GM21367 (cell line): ENCODE measurements at regions not wholly inside any gene's neighbourhood (a gene's known extent, or its start where the extent isn't known, plus 50 kb on each side); places are given as distances from the start of the nearest gene placed in this dataset.
"Not testable (repeated sequence)": the region's sequence is repeated elsewhere in the genome, so short reads cannot be mapped to it uniquely, and the experiment has no call there.

Experiments used
- ATAC-seq: cut with Tn5 transposase; IDR thresholded peaks from one replicate; pipeline ENCODE4 v1.9.1; 2021; ENCODE audit not compliant: unreplicated experiment

DNA sequence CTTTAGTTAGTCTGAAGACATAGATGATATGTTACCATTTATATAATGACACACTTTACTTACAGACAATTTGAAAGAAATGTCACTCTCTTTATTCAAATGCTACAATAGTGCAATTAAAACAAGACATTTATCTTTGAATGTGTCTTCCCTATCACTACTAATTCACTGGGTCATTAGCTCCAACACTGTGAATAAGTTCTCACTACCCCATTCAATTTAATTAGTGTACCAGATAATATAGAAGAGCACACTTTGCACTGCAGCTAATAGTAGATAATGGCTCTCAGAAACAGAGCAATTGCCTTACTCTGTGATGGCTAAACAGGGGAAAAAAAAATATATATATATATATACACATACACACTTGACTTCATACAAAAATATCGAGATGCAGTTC lies 497.0 kb downstream of the DTWD2 start:
- no peak for ATAC-seq

GRCh38 chr5:118486647-118487225 lies 501.6 kb downstream of the DTWD2 start:
- no peak for ATAC-seq

- no peak for ATAC-seq
These were observed 509.1 kb downstream of the DTWD2 start for GRCh38 chr5:118479285-118479684.

- ATAC-seq = no peak
These were observed 509.5 kb downstream of the DTWD2 start for GRCh38 chr5:118478852-118479251.

DNA sequence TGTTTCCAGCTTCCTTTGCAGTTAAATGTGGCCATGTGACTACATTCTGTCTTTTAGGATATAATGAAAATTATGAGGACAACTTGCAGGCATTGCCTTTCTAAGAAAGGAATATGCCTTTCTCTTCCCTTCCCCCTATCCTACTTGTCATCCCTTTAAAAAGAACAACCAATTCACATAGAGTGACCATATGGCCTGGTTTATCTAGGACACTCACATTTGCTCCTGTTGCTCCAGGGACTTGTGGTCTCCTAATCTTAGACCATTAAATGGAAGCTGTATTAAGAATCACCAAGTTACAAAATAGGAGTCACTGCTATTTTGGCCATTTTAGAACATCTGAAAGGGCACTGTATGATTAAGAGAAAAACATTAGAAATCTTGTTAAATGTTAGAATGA lies 520.3 kb downstream of the DTWD2 start:
- no peak for ATAC-seq

- no peak for ATAC-seq
These were observed 521.2 kb downstream of the DTWD2 start for GRCh38 chr5:118467103-118467502.

DNA sequence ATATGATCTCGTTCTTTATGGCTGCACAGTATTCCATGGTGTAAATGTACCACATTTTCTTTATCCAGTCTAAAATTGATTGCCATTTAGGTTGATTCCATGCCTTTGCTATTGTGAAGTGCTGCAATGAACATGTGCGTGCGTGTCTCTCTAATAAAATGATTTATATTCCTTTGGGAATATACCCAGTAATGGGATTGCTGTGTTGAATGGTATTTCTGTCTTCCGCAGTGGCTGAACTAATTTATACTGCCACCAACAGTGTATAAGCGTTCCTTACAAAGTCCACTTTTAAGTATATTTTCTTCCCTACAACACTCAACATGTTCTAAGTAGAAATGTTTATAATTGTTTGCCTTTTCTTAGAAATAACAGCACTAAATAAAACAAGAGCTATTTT lies 521.9 kb downstream of the DTWD2 start:
- no peak for ATAC-seq

- not testable (repeated sequence) for ATAC-seq
These were observed 526.1 kb downstream of the DTWD2 start for GRCh38 chr5:118462276-118462675.

GRCh38 chr5:118461436-118461835 lies 526.9 kb downstream of the DTWD2 start:
- no peak for ATAC-seq

DNA sequence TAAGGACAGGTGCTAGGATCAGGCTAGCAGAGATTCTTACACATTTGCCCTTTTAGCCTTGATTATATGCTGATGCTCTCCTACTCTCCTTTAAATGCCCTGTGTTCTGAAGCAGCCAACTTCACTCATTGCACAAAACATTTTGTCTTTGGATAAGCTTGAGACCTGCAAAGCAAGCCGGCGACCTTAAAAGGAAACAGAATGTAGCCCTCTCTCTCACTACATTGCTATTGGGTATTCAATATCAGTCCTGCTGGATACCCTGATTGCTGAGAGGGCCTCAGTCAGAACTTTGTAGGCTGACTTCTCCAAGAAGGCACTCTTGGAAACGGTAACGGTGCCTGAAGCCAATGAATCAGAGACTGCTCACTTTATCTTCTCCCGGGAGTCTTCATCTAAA lies 528.9 kb downstream of the DTWD2 start:
- no peak for ATAC-seq

DNA sequence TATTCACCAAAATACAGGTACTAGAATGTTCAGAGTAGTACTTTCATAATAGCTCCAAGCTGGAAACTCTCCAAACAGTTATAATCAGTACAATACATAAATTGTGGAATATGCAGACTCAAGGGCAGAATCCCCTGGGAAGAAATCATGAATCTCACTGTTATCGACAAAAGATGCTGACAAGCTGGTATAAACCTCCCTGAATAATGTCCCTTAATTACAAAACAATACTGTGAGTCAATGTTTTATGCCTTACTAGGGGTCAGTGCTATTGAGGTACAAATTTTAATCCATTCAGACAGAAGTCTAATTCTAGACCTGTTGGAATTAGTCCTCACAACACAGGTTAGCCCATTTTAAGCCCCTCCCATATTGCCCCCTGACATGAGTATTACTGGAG lies 532.3 kb downstream of the DTWD2 start:
- no peak for ATAC-seq

- ATAC-seq = no peak
These were observed 536.6 kb downstream of the DTWD2 start for GRCh38 chr5:118451697-118452247.

DNA sequence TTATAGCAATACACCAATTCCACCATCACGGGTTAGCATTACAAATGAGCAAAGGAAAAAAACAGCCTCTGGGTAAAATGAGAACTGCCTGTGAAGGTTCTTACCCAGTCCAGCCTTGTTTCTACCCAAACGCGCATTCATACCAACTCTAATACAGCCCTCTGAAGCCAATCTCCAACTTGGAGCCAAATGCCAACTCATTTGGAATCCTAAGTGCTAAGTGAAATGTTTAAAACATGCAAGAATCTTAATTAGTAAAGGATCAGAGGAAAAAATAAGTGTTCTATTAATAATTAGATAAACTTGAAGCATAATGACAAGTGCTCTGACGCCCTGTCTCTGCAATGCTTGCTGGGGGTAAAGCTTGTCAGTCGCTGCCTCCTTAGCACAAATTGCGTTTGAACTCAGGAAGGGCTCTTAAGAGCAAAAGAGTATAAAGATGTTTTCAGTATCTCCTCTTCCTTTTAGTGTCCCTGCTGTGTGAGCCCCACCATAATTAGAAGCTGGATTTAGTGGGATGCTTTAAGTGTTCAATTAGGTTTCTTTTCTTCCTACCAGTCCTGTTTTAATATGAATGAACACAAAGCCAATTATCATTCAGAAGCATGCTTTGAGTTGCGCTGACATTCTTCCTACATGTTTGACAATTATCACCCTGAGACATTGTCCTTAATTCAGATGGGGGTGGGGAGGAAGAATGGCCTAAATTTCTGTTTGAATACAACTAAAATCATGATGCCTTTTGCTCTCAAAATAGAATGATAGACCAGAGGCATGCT lies 537.6 kb downstream of the DTWD2 start:
- no peak for ATAC-seq

DNA sequence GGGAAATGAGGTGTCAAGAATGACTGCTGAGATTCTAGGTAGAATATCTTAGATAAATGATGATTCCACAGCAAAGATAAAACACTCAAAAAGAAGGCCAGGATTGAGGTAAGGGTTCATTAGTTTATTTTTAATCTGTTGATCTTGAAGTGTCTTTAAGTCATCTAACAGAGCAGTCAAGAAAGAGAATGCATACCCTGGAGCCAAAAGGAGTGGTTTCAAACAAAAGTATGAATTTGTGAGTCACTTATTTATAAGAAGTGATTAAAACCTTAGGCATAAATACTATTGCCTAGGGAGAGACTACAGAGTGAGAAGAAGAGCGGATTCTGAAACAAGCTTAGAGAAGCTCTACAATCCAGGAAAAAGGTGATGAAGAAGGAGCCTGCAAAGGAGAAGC lies 541.0 kb downstream of the DTWD2 start:
- ATAC-seq = no peak

- ATAC-seq = no peak
These were observed 546.4 kb downstream of the DTWD2 start for GRCh38 chr5:118441956-118442355.

DNA sequence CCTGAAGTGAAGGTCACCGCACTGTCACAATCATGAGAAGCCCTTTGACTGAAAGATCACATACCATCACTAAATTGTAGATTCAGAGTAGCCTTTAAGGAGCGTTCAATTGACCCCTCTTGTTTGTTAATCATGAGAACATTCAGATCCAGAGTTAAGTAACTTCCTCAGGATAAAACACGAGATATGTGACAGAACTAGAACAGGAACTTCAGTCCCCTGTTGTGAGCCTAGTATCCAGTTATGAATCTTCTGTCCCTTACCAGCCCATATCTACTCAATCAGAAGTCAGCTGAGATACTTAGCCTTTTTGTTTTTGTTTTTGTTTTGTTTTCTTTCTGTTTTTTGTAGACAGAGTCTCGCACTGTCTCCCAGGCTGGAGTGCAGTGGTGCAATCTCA lies 547.3 kb downstream of the DTWD2 start:
- ATAC-seq = no peak

- no peak for ATAC-seq
These were observed 547.9 kb downstream of the DTWD2 start for GRCh38 chr5:118440496-118440895.

GRCh38 chr5:118439831-118440230 lies 548.5 kb downstream of the DTWD2 start:
- ATAC-seq = no peak

DNA sequence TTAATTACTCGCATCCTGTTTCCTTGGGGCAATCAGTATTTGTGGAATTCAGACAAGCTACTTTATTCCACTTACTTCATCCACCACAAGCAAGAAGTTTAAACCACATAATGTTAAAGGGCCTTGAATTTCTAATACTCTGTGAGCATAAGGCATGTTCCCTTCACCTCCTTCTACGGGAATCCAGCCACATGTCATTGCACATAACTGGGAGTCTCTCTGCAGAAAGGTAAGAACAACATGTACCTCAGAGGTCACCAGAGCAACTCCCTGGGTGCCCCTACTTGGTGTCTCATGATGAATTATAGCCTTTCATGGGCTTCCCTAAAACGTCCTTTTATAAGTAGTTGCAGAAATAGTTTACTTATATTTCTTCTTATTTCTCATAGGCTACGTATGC lies 553.2 kb downstream of the DTWD2 start:
- ATAC-seq = no peak

- ATAC-seq = no peak
These were observed 553.8 kb downstream of the DTWD2 start for GRCh38 chr5:118434522-118434921.

GRCh38 chr5:118430076-118430475 lies 558.3 kb downstream of the DTWD2 start:
- no peak for ATAC-seq

DNA sequence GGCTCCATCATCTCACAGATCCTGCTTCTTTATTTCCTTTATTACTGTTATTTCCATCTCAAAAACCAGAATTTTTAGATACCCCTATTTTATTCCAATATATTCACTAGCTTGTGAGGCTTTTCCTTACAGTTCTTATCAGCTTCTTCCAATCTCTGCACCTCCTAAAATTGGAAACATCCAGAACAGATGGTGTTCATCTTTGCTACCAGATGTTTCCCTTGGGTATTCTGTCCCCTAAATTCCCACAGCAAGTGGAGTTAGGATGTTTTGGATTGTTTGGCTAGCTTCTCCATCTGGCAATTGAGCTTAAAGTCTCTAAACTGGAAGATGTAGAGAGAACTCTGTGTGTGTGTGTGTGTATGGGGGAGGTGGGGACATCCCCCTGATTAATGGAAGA lies 580.4 kb downstream of the DTWD2 start:
- no peak for ATAC-seq

DNA sequence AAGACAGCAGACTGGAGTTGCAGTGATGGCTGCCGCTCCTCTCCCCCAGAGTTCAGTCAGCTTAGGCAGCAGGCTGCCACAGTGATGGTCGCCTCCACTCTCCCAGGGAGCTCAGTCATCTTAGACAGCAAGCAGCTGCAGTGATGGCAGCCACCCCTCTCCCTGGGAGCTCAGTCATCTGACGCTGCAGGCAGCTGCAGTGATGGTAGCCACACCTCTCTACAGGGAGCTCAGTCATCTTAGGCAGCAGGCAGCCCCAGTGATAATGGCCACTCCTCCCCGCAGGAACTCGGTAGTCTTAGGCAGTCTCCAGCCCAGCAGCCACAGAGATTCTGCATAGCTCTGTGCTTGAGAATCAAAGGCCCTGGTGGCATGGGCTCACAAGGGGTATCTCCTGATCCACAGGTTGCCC lies 582.7 kb downstream of the DTWD2 start:
- ATAC-seq = no peak
